ENCODE measurements at regions not wholly inside any gene's neighbourhood (a gene's known extent, or its start where the extent isn't known, plus 50 kb on each side); places are given as distances from the start of the nearest gene placed in this dataset.

DNA sequence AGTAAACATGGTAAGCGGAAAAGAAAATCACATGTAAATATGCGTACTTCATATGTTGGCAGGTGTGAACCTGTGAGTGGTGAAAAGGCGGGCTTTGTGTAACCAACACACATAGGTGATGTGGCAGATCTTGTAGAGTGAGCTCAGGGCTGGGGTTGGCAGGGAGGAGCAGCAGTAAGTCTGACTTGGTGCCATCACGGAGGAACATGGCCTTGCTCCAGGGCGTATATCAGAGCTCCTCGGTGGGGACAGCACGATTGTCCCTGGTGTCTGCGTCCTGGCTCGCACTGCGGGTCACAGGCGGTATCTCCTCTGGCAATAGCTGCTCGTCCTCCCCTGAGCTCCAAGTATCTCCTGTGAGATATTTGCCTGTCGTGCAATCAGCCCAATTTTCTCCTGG, 733.6 kb downstream of the TRIML1 start:
- DNase-seq = no peak

DNA sequence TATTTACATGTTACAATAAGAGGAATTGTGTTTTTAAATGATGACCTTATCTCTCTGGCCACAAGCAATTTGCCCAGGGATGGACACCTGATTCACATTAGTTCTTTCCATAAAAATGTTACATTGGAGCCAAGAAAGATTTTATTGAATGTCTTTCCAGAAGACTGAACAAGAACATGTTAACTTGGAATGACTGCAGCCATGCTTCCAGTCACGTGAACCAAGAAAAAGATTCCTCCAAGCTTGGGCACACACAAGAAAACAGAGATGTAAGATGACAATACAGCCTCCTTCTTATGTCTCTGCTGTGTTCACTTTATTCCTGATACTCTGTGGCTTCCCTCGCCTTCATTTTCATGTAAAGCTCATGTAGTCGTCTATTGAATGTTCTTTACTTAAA, 737.6 kb downstream of the TRIML1 start:
- DNase-seq = no peak

DNA sequence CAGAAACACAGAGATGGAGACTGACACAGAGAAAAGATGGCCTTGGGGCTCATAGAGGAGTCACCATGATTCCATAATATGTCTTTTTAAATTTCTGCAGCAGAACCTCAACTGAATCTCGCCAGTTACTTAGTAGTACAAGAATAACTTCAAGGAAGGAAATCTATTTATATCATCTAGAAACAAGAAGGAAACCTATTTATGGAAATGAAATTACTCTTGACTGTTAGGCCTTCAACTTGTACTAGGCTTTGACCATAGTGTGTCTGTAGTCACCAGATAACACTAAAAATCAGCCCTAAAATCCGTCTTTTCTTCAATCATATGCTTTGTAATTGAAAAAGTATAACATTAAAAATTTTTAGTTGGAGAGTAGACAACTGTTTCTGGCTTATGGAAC, 740.4 kb downstream of the TRIML1 start:
- no peak for DNase-seq

DNA sequence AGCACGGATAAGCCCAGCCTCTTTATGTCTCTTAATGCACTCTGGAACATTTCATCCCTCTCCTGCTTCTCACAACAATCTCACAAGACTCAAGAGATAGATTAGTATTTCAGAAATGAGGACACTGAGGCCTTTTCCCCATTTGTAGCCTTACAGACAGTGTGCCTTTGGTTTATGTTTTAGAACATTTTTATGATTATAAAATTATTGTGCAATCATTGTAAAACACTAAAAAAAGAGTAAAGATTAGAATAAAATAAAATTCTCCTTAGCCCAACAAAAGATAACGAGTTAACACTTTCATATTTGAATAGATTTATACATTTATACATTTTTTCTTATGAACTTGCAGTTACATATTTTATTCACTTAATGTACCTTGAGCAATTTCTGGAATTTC, 748.7 kb downstream of the TRIML1 start:
- DNase-seq = no peak

DNA sequence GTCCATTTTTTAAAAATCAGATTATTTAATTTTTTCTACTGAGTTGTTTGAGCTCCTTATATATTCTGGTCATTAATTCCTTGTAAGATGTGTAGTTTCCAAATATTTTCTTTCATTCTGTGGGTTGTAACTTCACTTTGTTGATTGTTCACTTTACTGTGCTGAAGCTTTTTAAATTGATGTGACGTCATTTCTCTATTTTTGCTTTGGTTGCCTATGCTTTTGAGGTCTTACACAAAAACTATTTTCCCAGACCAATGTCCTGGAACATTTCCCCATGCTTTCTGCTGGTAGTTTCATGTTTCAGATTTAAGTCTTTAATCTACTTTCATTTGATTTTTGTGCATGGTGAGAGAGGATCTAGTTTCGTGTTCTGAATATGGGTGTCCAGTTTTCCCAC, 753.6 kb downstream of the TRIML1 start:
- no peak for DNase-seq

DNA sequence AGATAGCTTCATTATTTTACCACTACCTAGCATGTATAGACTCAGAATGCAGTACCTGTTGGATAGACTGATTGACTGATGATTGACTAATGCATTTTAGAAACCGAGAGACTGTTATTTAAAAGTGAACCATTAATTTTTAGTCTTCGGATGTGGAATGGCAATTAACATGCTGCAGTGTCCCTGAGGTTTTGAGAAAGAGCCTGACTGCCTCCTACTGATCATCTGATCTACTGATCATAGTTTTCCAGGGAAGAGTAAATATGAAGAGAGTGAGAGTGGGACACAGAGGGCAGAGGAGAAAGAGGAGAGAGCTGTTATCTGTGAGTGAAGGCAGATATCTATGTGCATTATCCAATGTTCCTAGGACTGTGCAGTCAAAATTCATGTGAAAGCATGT, 764.7 kb downstream of the TRIML1 start:
- DNase-seq = no peak

DNA sequence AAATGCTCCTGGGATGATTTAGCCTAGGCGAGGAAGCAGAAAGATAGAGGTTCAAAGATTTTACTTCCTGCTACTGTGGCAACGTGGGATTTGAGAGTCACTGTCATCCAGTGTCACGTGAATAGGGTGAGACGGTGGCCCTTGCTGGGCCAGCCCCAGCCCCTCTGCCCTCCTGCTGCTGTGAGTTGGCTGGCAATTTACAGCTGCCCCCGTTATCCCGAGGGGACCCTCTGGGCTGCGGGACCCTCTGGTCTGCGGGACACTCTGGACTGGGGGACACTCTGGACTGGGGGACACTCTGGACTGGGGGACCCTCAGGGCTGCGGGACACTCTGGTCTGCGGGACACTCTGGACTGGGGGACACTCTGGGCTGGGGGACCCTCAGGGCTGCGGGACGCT, 765.4 kb downstream of the TRIML1 start:
- no peak for DNase-seq

DNA sequence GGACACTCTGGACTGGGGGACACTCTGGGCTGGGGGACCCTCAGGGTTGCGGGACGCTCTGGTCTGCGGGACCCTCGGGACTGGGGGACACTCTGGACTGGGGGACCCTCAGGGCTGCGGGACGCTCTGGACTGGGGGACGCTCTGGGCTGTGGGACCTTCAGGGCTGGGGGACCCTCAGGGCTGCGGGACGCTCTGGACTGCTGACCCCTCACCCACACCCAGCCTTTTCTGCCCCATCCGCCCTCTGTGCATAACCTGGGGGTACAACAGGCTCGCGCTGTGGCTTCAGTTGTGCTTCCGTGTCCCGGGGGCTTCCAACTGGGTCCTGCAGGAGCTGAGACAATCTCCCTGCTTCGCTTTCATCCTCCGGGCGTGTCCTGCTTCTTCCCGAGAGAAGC, 766.0 kb downstream of the TRIML1 start:
- no peak for DNase-seq

DNA sequence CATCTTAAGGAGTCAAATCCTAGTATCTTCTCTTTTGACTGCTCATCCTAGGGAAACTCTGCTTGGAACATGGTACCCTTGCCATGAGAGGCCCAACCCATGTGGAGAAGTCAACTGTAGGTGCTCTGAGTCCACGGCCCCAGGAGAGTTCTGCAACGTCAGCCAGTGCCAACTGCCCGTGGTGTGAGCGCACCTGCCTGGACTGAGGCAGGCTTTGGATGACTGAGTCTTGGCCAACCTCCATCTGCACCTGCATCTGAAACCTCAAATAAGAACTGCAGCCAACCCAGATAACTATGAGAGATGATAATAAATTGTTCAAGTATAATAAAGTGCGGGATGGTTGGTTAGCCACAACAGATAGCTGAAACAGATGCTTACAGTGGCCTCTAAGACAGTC, 772.0 kb downstream of the TRIML1 start:
- no peak for DNase-seq

DNA sequence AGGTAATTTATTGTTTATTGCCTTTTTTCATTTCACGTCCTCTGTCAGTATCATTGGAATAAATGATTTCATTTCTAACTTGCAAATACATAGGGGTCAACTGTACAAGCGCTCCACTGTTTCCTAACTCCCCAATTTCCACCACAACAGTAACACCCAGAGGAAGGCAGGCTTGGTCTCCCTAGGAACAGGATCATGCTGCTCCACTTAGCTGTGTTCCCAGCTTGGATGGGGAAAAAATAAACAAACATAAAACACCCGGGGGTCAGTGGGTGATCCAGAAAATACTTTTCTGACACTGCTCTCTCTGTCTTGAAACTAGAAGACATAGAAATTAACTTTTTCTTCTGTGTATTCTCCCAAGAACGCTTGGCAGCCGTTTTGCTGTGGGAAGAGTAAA, 772.5 kb downstream of the TRIML1 start:
- no peak for DNase-seq

DNA sequence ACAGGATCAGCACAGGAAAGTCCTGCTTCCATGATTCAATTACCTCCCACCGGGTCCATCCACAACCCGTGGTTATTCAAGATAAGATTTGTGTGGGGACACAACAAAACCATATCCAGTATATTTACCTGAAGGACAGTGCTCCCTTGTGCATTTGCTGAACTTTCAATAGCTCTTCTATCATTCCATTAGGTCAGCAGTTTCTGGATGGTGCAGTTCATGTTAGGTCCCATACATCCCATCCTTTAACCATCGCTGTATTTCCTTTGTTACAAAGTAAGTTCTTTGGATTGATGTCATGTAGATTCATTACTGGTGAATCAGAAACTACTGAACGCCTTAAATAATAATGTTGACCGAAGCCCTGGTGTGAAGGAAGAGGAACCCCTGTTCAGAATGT, 775.9 kb downstream of the TRIML1 start:
- DNase-seq = no peak

DNA sequence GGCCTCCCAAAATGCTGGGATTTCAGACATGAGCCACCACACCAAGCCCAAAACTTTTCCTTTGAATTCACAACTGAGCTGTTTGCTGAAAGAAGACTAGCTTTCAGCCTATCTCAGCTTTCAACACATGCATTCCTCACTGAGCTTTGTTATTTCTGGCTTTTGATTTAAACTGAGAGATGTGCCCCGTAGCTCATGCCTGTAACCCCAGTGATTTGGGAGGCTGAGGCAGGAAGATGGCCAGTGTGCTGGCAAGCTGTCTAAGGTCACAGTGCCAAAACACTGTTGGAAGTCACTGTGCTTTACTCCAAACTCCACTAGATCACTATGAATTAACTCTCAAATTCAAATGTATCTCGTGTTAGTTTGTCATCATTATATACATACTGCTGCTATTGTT, 779.5 kb downstream of the TRIML1 start:
- DNase-seq = no peak

DNA sequence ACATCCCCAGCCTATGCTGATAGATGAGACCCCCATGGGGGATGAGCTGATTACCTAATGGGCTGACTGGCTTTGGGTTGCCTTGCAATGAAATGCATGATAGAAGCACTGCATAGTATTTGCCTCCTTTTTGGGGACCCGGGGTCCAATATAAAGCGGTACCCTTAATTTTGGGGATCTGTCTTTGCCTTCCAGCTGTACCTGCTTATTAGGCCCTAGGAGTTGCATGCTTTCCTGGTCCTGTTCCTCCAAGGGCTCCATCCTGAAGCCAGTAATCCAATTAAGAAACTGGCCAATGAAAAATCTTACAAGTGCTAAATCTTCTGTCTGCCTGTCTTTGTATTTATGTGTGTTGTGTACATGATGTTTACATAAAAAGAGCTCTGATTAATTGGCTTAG, 791.6 kb downstream of the TRIML1 start:
- peak; percentile 4 for DNase-seq

DNA sequence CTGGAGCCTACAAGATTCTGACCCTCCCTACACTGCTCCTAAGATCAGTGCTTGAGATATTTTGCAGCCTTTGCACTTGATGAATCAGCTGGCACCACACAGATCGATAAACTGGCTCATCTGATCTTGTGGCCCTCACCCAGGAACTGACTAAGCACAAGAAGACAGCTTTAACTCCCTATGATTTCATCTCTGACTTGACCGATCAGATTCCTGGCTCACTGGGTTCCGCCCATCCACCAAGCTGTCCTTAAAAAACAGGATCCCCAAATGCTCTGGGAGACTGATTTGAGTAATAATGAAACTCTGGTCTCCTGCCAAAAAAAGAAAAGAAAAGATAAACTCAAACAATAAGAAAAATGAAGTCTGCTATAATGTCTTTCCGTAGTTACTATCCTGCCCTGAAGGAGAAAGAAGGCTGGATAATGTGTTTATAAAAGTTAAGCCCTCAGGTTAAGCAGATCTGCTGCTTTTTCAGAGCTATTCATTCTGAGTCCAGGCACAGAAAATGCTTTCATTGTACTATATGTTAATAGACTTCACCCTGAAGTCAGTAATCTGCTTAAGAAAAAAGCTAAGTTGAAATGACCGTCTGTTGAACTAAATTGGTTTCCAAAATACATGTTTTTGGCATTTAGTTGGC, 795.2 kb downstream of the TRIML1 start:
- DNase-seq = no peak

DNA sequence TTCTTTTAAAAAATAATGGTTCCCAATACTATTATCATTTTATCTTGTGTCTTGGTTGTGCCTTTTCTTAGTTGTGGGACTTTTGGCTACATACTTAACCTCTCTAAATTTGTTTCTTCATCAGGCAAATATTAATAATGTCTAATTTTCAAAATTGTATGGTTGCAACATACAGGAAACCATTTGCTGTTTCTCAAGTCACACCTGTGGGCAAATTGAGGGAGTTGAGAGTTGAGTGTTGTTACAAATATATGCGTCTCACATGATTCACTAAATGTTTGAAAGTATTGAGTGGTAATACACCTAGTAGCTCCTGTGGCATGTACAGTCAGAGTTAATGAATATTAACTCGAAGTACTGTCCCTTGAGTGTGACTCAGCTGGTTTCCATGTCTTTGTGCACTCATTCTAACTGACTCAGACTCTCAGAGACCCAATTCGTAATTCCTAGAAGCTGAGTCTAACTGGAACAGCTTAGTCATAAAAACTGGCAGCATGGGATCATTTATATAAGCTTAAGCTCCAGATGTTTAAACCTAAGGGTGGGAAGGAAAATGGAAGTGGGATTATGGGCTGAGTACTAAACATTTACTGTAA, 802.4 kb downstream of the TRIML1 start:
- no peak for DNase-seq

DNA sequence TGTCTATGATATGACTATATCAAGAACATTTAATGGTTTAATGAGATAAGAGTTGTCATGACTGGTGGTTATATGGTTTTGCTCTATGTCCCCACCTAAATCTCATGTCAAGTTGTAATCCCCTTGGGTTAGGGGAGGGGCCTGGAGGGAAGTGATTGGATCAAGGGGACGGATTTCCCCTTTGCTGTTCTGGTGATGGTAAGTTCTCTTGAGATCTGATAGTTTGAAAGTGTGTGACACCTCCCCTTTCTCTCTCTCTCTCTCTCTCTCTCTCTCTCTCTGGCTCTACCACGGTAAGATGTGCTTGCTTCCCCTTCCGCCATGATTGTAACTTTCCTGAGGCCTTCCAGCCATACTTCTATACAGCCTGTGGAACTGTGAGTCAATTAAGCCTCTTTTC, 803.4 kb downstream of the TRIML1 start:
- DNase-seq = no peak

DNA sequence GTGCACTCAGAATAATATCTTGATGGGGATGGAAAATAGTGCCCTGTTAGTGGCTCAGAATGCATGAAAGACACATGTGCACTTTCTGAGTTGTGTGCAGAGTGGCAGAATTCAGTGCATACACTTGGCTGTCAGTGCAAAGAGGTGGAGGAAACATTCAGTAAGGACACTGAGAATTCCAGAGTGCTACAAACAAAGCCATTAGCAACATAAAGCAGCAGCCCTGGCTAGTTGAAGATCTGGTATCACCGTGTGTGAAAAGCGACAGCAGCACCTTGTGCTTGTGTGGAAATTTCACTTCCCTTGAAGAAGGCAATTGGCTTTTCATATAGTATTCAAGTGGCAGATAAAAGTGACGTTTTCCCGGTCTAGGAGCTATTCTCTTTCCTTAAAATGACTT, 810.4 kb downstream of the TRIML1 start:
- no peak for DNase-seq

DNA sequence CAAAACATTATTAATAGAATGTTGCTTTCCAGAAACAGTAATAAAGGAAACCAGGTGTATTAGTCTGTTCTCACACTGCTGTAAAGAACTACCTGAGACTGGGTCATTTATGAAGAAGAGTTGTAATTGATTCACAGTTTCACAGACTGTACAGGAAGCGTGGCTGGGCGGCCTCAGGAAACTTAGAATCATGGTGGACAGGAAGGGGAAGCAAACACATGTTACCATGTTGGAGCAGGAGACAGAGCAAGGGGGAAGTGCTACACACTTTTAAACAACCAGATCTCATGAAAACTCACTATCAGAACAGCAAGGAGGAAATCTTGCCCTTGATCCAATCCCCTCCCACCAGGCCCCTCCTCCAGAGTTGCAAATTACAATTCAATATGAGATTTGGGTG, 815.8 kb downstream of the TRIML1 start:
- no peak for DNase-seq

DNA sequence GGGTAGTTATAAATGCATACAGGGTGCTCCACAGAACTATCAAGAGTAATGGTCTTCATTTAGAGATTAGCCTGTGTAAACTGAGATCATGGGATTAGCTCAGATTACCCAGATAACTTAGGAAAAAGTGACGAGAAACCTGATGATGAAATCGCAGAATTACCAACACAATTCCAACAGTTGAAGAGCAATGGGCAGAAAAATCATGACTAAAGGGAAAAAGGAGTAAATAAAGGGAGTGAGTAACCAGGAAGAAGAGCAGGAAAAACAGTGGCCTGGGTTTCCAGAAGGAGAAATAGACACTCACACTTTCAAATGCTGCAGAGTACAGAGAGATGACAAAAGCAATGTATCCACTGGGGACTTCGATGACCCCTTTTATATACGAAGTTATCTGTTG, 817.3 kb downstream of the TRIML1 start:
- no peak for DNase-seq

DNA sequence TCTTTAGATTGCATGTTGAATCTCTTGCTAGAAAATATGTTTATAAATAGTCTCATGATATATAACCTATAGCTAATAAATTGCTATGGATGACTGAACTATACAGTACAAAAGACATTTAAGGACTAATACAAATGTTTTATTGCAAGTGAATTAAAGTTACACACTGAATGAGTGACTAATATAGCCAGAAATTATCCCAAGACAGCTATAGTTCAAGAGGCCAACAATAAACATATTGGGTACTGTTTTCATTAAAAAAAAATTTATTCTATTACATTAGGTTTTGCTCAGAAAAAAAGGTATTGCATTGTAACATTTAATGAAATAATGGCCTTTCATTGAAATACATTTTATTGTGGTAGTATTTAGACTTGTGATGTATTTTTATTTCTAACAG, 819.1 kb downstream of the TRIML1 start:
- DNase-seq = no peak

DNA sequence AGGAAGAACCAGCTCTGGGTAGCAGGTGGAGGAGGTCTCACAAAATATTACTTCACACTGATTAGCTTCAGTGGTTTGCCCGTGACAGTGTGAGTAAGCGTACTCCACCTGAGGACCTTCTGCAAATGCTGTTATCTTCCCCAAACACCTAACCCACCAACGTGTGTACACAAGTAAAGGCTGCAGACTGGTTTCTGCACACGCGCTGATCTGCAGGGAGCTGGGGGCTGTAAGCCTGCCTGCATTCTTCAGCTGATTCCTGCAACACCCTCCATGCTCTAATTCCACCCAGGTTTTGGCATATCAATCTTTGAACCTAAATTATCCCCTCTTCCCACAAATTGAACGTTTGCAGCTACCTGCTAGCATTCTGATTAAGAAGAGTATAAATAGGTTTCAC, 820.2 kb downstream of the TRIML1 start:
- DNase-seq = no peak

DNA sequence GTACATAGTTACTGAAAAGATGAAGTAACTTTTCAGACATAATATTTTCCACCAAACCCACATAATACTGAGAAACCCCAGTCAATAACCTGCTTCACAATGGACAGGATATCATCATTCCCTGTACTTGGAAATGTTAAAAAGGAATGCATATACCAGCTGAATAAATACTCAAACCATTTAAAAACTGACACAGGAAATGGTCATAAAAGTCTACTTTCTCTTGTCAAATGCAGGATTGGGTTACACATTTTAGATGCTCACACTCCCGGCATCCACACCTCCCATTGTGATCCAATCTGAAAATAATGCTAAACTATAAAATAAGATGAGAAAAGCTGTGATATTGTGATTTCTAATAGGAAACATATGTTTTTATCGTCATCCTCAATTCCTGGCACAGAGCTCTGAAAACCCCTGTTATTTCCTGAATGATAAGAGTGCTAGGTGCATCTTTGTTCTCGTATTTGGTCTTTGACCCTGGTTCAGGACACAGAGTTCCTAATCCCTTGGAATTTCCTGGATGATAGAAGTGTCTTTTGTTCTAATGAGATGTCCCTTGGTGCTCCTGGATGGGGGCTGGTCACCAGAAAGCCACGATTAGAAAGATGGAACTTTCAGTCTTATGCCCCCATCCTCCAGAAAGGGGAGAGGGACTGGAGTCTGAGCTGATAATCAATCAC, 821.3 kb downstream of the TRIML1 start:
- no peak for DNase-seq

DNA sequence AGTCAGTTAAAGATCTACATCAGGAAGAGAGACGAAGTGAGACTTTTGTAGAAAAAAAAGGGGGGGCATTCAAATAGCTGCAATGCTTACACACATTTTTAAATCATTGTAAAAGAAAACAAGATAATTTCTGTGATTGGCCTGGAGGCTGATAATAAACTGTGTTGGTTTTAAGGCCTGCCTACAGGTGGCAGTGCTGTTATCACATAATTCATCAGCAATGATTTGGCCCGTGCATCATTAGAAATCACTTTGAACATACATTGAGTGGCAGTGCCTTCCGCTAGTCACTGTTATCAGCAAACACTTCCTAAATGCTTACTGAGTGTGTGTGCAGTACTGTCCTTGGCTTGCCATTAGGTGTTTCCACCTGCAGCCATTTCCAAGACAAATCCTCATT, 831.9 kb downstream of the TRIML1 start:
- DNase-seq = no peak

DNA sequence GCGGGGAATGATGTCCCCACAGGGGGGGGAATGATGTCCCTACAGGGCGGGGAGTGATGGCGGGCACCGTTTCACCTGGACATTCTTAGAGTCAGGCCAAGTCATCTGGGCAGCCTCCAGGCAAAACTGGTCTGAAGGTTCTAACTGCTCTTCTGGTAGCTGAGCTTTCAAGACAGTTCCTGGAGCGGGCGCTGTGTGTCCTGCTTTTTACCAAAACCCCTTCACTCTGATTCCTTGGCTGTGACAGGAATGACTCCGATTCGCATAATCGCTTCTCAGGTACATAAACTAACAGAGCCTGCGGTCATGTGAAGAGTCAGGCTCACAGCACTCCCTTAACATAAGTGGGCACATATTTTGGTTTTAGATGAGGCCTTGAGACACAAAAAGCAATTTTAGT, 836.0 kb downstream of the TRIML1 start:
- DNase-seq = no peak

DNA sequence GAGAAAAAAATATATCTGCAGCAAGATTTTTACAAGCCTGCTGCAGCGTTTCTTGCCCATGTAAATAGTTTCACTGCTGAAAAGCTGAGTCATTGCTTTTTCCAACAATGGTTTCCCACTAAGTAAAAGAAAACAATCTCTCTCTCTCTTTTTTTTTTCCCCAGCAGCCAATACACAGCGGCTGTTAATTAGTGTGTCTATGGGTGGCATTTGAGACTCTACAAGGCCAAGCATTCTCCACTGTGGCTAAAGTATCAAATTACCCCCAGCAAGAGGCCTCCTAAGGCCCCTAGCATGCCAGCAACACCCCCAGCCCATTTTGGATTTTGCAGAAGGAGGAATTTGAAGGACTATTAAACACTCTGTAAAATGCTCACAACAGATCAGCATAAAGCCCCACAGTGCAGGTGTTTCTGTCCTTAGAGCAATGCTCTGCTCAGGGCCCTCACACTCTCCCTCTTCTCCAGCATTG, 837.4 kb downstream of the TRIML1 start:
- DNase-seq = no peak
